ENCODE measurements at regions not wholly inside any gene's neighbourhood (a gene's known extent, or its start where the extent isn't known, plus 50 kb on each side); places are given as distances from the start of the nearest gene placed in this dataset.

DNA sequence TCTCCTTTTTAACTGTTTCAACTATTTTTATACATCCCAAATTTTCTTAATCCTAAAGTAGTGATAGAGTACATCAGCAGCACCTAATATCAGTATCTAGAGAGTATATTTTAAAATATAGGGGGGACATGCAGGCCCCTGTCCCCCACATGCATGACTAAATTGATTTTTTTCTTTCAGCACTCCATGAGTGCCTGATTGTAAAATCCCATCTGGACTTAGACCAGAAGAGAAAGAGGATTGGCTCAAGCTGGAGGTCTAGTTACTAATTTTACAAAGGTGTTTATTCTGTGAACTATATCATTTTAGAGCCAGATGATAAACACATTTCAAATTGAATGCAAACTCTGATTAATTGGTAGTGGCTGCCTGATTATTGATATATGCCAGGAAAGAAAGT lies 1533.9 kb upstream of the PABPC4L start:
- intact Hi-C loops (cut with micrococcal nuclease), result no loop called here
- dilution Hi-C loops (cut with HindIII; ENCODE audit: low sequenced_read_pairs, unreplicated experiment), result no loop called here
- no peaks in the 10 kb centered on the region for H3K9me1 ChIP-seq (ENCODE audit: insufficient read depth, low read length)
- no peak overlapping the region for H3K4me2 ChIP-seq (ENCODE audit: low read depth, low read length)
- H3K27me3 ChIP-seq (ENCODE audit: control insufficient read depth, insufficient read depth, low read length), result no peaks in the 10 kb centered on the region
- no peak overlapping the region for H4K91ac ChIP-seq (ENCODE audit: insufficient read depth, low read depth, low read length)
- H2AK9ac ChIP-seq (replicated peaks; ENCODE audit: low read depth, low read length, poor library complexity), result no peak overlapping the region
- no peak overlapping the region for H4K8ac ChIP-seq (ENCODE audit: low read depth in 2 of 2, low read length in 2 of 2)
- no peak overlapping the region for H2BK120ac ChIP-seq (ENCODE audit: low read depth, low read length)
- H3K27ac ChIP-seq (ENCODE audit: insufficient read depth, low read length), result no peak overlapping the region
- no peak overlapping the region for H3K9ac ChIP-seq (ENCODE audit: low read depth, low read length)
- ChIA-PET CTCF (no interaction called here), POLR2A (ENCODE audit: unreplicated experiment) (no interaction called here)
- no peaks in the 10 kb centered on the region for H3K4me1 ChIP-seq (ENCODE audit: control insufficient read depth, insufficient read depth, low read length)
- DNase-seq (no peak), ATAC-seq (ENCODE audit: low read depth) (no peak)
- no peak overlapping the region for H2BK20ac ChIP-seq (ENCODE audit: low read depth, low read length)
- no peak overlapping the region for H4K5ac ChIP-seq (ENCODE audit: low read depth, low read length)
- TF ChIP-seq CEBPB (IDR thresholded peaks at IDR 0.05; ENCODE audit: low read depth, low read length) (no peak), SMC3 (IDR thresholded peaks at IDR 0.05; ENCODE audit: low read depth, low read length) (no peak), RCOR1 (IDR thresholded peaks at IDR 0.05; ENCODE audit: insufficient replicate concordance, low read length) (no peak), FOS (IDR thresholded peaks at IDR 0.05; ENCODE audit: low read depth, low read length) (no peak), MAZ (IDR thresholded peaks at IDR 0.05; ENCODE audit: borderline replicate concordance, low read depth, low read length) (no peak), CTCF (conservative IDR thresholded peaks at IDR 0.05; ENCODE audit: low read depth, low read length) (no peak), POLR2A (IDR thresholded peaks at IDR 0.05; ENCODE audit: low read depth, low read length) (no peak), USF2 (IDR thresholded peaks at IDR 0.05; ENCODE audit: low read depth, low read length) (no peak), RFX5 (IDR thresholded peaks at IDR 0.05; ENCODE audit: low read depth, low read length) (no peak), BHLHE40 (IDR thresholded peaks at IDR 0.05; ENCODE audit: low read depth, low read length) (no peak), MXI1 (IDR thresholded peaks at IDR 0.05; ENCODE audit: borderline replicate concordance, low read depth, low read length) (no peak), CHD1 (IDR thresholded peaks at IDR 0.05; ENCODE audit: low read depth, low read length) (no peak), MAFK (IDR thresholded peaks at IDR 0.05; ENCODE audit: low read depth, low read length) (no peak), RAD21 (IDR thresholded peaks at IDR 0.05; ENCODE audit: low read length) (no peak), NFE2L2 (IDR thresholded peaks at IDR 0.05; ENCODE audit: low read depth, low read length) (no peak)
- TF ChIP-seq, protein P1, sequence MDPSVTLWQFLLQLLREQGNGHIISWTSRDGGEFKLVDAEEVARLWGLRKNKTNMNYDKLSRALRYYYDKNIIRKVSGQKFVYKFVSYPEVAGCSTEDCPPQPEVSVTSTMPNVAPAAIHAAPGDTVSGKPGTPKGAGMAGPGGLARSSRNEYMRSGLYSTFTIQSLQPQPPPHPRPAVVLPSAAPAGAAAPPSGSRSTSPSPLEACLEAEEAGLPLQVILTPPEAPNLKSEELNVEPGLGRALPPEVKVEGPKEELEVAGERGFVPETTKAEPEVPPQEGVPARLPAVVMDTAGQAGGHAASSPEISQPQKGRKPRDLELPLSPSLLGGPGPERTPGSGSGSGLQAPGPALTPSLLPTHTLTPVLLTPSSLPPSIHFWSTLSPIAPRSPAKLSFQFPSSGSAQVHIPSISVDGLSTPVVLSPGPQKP (IDR thresholded peaks at IDR 0.05; ENCODE audit: borderline replicate concordance, low read depth, low read length), result no peak
- no peak overlapping the region for H3K4me3 ChIP-seq (ENCODE audit: insufficient read depth, low read depth, low read length)
- no peak overlapping the region for H3K4ac ChIP-seq (ENCODE audit: low read depth, low read length)
- H3K36me3 ChIP-seq (ENCODE audit: control insufficient read depth, insufficient read depth, low read length), result no peaks in the 10 kb centered on the region
- no peak overlapping the region for H2AFZ ChIP-seq (replicated peaks; ENCODE audit: low read length, poor library complexity)
- H3K23ac ChIP-seq (ENCODE audit: low read depth, low read length), result no peak overlapping the region
- H3K18ac ChIP-seq (ENCODE audit: low read depth, low read length), result no peak overlapping the region
- no peak overlapping the region for H2AK5ac ChIP-seq (ENCODE audit: low read depth, low read length)
- BruUV-seq (replicated peaks), result no TSS peak
- H3K14ac ChIP-seq (replicated peaks; ENCODE audit: low read depth, low read length), result no peak overlapping the region
- H2BK15ac ChIP-seq (ENCODE audit: low read depth, low read length), result no peak overlapping the region
- no peak overlapping the region for H2BK5ac ChIP-seq (ENCODE audit: low read depth, low read length, poor library complexity, severe bottlenecking)
- H3K79me1 ChIP-seq (ENCODE audit: low read depth in 1 of 2, low read length in 2 of 2), result no peaks in the 10 kb centered on the region
- no peak overlapping the region for H3K56ac ChIP-seq (ENCODE audit: extremely low read depth, insufficient read depth, low read length)
- H3K9me3 ChIP-seq (ENCODE audit: control insufficient read depth, insufficient read depth, low read length), result peaks cover 4% of the 10 kb centered on the region; the same call in 1 of the 2 replicates
- in situ Hi-C loops (cut with MboI; ENCODE audit: low sequenced_read_pairs), result no loop called here
- no peaks in the 10 kb centered on the region for H4K20me1 ChIP-seq (ENCODE audit: insufficient read depth, low read length)

Measured in IMR-90 (cell line).